GM18511 (cell line): ENCODE measurements at regions not wholly inside any gene's neighbourhood (a gene's known extent, or its start where the extent isn't known, plus 50 kb on each side); places are given as distances from the start of the nearest gene placed in this dataset.
A peak's percentile ranks its signal among the peaks of the same experiment; 100 is the strongest.

Source experiments
- ATAC-seq: cut with Tn5 transposase; IDR thresholded peaks from one replicate; pipeline ENCODE4 v1.9.1; 2021; ENCODE audit warnings: mild to moderate bottlenecking, moderate library complexity; ENCODE audit not compliant: unreplicated experiment

- ATAC-seq: no peak
These were observed 210.4 kb upstream of the ARX start for GRCh38 chrX:25226151-25226550.

GRCh38 chrX:25219480-25219879, 203.7 kb upstream of the ARX start:
- ATAC-seq: no peak

GRCh38 chrX:25213611-25214010, 197.8 kb upstream of the ARX start:
- no peak for ATAC-seq

- ATAC-seq: no peak
These were observed 192.2 kb upstream of the ARX start for GRCh38 chrX:25207803-25208475.

- ATAC-seq: no peak
These were observed 191.0 kb upstream of the ARX start for GRCh38 chrX:25206778-25207177.

GRCh38 chrX:25204182-25204581, 188.4 kb upstream of the ARX start:
- no peak for ATAC-seq

GRCh38 chrX:25202827-25203226, 187.1 kb upstream of the ARX start:
- ATAC-seq: no peak

- ATAC-seq: no peak
These were observed 183.1 kb upstream of the ARX start for GRCh38 chrX:25198891-25199290.

- ATAC-seq: no peak
These were observed 182.5 kb upstream of the ARX start for GRCh38 chrX:25198253-25198652.

- ATAC-seq: no peak
These were observed 180.5 kb upstream of the ARX start for GRCh38 chrX:25196221-25196620.

GRCh38 chrX:25191403-25191802, 175.6 kb upstream of the ARX start:
- ATAC-seq: no peak

GRCh38 chrX:25181775-25182174, 166.0 kb upstream of the ARX start:
- no peak for ATAC-seq

- ATAC-seq: no peak
These were observed 164.5 kb upstream of the ARX start for GRCh38 chrX:25180242-25180641.

- ATAC-seq: no peak
These were observed 162.8 kb upstream of the ARX start for GRCh38 chrX:25178555-25178954.

GRCh38 chrX:25175743-25176142, 160.0 kb upstream of the ARX start:
- peak; percentile 71 for ATAC-seq

- ATAC-seq: no peak
These were observed 159.4 kb upstream of the ARX start for GRCh38 chrX:25175171-25175570.

GRCh38 chrX:25166546-25166945, 150.8 kb upstream of the ARX start:
- no peak for ATAC-seq

- ATAC-seq: no peak
These were observed 150.4 kb upstream of the ARX start for GRCh38 chrX:25166145-25166544.

- ATAC-seq: no peak
These were observed 142.9 kb upstream of the ARX start for GRCh38 chrX:25158635-25159034.

GRCh38 chrX:25156832-25157231, 141.1 kb upstream of the ARX start:
- no peak for ATAC-seq

GRCh38 chrX:25156323-25156722, 140.6 kb upstream of the ARX start:
- no peak for ATAC-seq

GRCh38 chrX:25154168-25154567, 138.4 kb upstream of the ARX start:
- ATAC-seq: no peak

GRCh38 chrX:25151749-25152148, 136.0 kb upstream of the ARX start:
- no peak for ATAC-seq
